Glutamatergic neuron (in vitro differentiated cells): ENCODE measurements at regions not wholly inside any gene's neighbourhood (a gene's known extent, or its start where the extent isn't known, plus 50 kb on each side); places are given as distances from the start of the nearest gene placed in this dataset.

Experiments
- DNase-seq: peaks from one replicate; pipeline ENCODE4 v3.0.0; 2022
- H3K27ac Mint-ChIP-seq: one replicate; pipeline ENCODE4 v1.8.0; 2020; ENCODE audit warnings: mild to moderate bottlenecking, mixed read lengths, inconsistent platforms; ENCODE audit not compliant: unreplicated experiment
- H3K27me3 Mint-ChIP-seq: one replicate; pipeline ENCODE4 v1.8.0; 2020; ENCODE audit warnings: mild to moderate bottlenecking, moderate library complexity, mixed read lengths, inconsistent platforms; ENCODE audit not compliant: unreplicated experiment
- H3K36me3 Mint-ChIP-seq: one replicate; pipeline ENCODE4 v1.8.0; 2020; ENCODE audit warnings: mild to moderate bottlenecking, mixed read lengths, inconsistent platforms; ENCODE audit not compliant: unreplicated experiment
- H3K4me1 Mint-ChIP-seq: one replicate; pipeline ENCODE4 v1.8.0; 2020; ENCODE audit warnings: mild to moderate bottlenecking, low read depth, mixed read lengths, inconsistent platforms; ENCODE audit not compliant: unreplicated experiment
- H3K4me3 Mint-ChIP-seq: one replicate; pipeline ENCODE4 v1.8.0; 2020; ENCODE audit warnings: mild to moderate bottlenecking, mixed read lengths, inconsistent platforms; ENCODE audit not compliant: unreplicated experiment
- H3K9me3 Mint-ChIP-seq: one replicate; pipeline ENCODE4 v1.8.0; 2020; ENCODE audit warnings: mild to moderate bottlenecking, moderate library complexity, mixed read lengths, inconsistent platforms; ENCODE audit not compliant: unreplicated experiment
- TF ChIP-seq, protein P1 (sequence below): fragments of 200-600 bp; sonication (generic); IDR thresholded peaks from one replicate; pipeline ENCODE4 v1.5.0; 2021; ENCODE audit not compliant: partially characterized antibody, unreplicated experiment

DNA sequence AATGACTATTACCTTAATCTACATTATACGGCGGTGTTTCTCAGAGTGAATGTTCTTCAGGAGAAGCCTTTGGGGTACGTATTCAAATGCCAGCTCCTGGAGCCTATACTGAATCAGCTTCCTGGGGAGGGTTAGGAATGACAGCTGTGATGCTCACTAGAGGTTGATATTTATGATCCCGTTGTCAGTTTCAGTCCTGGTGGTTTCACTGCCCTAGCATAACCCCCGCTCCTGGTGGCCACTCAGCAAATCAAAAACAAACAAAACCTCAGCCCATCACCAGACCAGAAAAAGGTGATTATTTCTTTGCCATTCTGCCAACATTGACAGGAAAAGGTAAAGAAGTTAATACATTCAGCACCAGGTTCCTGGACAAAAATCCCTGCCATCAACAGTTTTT is 136.5 kb upstream of the CRY1 start:
- DNase-seq = no peak
- H3K4me3 Mint-ChIP-seq = no peak overlapping the region
- TF ChIP-seq, protein P1, sequence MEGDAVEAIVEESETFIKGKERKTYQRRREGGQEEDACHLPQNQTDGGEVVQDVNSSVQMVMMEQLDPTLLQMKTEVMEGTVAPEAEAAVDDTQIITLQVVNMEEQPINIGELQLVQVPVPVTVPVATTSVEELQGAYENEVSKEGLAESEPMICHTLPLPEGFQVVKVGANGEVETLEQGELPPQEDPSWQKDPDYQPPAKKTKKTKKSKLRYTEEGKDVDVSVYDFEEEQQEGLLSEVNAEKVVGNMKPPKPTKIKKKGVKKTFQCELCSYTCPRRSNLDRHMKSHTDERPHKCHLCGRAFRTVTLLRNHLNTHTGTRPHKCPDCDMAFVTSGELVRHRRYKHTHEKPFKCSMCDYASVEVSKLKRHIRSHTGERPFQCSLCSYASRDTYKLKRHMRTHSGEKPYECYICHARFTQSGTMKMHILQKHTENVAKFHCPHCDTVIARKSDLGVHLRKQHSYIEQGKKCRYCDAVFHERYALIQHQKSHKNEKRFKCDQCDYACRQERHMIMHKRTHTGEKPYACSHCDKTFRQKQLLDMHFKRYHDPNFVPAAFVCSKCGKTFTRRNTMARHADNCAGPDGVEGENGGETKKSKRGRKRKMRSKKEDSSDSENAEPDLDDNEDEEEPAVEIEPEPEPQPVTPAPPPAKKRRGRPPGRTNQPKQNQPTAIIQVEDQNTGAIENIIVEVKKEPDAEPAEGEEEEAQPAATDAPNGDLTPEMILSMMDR = no peak
- no peaks in the 10 kb centered on the region for H3K27me3 Mint-ChIP-seq
- H3K36me3 Mint-ChIP-seq = no peaks in the 10 kb centered on the region
- no peak overlapping the region for H3K27ac Mint-ChIP-seq
- no peaks in the 10 kb centered on the region for H3K4me1 Mint-ChIP-seq
- no peaks in the 10 kb centered on the region for H3K9me3 Mint-ChIP-seq

DNA sequence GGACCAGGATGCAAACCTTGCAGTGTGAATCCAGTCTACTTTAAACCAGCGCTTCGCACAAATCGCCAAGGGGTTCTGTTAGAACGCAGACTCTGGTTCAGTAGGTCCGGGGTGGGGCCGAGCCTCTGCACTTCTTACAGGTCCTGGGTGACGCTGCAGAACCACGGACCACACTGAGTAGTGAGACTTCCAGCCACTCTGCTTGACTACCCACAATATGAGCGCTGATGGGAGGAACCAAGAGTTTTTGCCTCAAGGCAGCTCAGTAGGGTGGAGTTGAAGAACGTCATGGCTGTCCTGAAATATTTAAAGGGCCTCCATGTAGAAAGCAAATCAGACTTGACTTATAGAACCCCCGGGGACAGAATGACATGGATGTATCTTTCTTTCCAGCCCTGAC is 138.0 kb upstream of the CRY1 start:
- Mint-ChIP-seq H3K9me3 (no peaks in the 10 kb centered on the region), H3K4me3 (no peak overlapping the region), H3K27me3 (no peaks in the 10 kb centered on the region), H3K4me1 (no peaks in the 10 kb centered on the region), H3K36me3 (no peaks in the 10 kb centered on the region), H3K27ac (no peak overlapping the region)
- TF ChIP-seq, protein P1 = no peak
- no peak for DNase-seq

GRCh38 chr12:107233551-107233950 is 140.2 kb upstream of the CRY1 start:
- Mint-ChIP-seq H3K36me3 (no peaks in the 10 kb centered on the region), H3K9me3 (no peaks in the 10 kb centered on the region), H3K27ac (no peak overlapping the region), H3K4me3 (no peak overlapping the region), H3K4me1 (no peaks in the 10 kb centered on the region), H3K27me3 (no peaks in the 10 kb centered on the region)
- TF ChIP-seq, protein P1 = no peak
- DNase-seq = no peak

GRCh38 chr12:107235600-107235999 is 142.3 kb upstream of the CRY1 start:
- Mint-ChIP-seq H3K27me3 (no peaks in the 10 kb centered on the region), H3K4me1 (no peaks in the 10 kb centered on the region), H3K9me3 (no peaks in the 10 kb centered on the region), H3K36me3 (no peaks in the 10 kb centered on the region), H3K4me3 (no peak overlapping the region), H3K27ac (no peak overlapping the region)
- no peak for DNase-seq
- TF ChIP-seq, protein P1 = no peak

GRCh38 chr12:107236824-107237511 is 143.6 kb upstream of the CRY1 start:
- H3K36me3 Mint-ChIP-seq = no peaks in the 10 kb centered on the region

More at GRCh38 chr12:107236824-107237511, 143.6 kb upstream of the CRY1 start:
- Mint-ChIP-seq H3K27ac (no peak overlapping the region), H3K4me3 (no peak overlapping the region), H3K27me3 (no peaks in the 10 kb centered on the region), H3K9me3 (no peaks in the 10 kb centered on the region), H3K4me1 (no peaks in the 10 kb centered on the region)
- TF ChIP-seq, protein P1 = no peak
- DNase-seq = no peak
